ENCODE measurements at regions not wholly inside any gene's neighbourhood (a gene's known extent, or its start where the extent isn't known, plus 50 kb on each side); places are given as distances from the start of the nearest gene placed in this dataset.
"Not testable (repeated sequence)": the region's sequence is repeated elsewhere in the genome, so short reads cannot be mapped to it uniquely, and the experiment has no call there.

- no peak for DNase-seq (ENCODE audit: low spot score)
Measured at GRCh38 chr5:115751176-115751575, 65.3 kb downstream of the CDO1 start.

DNA sequence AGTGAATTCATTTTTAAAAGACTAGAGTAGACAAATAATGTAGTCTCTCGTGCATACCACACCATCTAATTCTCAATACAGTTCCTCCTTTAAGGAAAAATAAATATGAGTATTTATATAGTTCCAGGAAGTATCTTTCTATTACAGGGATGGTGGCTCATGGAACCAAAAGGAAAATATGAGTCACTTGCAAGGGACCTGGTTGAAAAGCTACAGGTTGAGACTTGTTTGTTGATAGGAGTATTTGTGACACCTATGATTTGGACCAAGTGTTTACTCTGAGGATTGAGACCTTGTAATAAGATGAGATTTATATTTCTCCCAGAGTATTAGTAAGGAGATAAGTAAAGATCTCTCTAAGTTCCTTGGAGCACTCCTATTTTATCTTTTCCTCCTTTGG, 67.4 kb downstream of the CDO1 start:
- peak; percentile 61 for DNase-seq (ENCODE audit: low spot score)

GRCh38 chr5:115739245-115739644, 77.2 kb downstream of the CDO1 start:
- DNase-seq (ENCODE audit: low spot score) = not testable (repeated sequence)

- no peak for DNase-seq (ENCODE audit: low spot score)
Measured at GRCh38 chr5:115738830-115739229, 77.6 kb downstream of the CDO1 start.

- DNase-seq (ENCODE audit: low spot score) = no peak
Measured at GRCh38 chr5:115737452-115737851, 79.0 kb downstream of the CDO1 start.

DNA sequence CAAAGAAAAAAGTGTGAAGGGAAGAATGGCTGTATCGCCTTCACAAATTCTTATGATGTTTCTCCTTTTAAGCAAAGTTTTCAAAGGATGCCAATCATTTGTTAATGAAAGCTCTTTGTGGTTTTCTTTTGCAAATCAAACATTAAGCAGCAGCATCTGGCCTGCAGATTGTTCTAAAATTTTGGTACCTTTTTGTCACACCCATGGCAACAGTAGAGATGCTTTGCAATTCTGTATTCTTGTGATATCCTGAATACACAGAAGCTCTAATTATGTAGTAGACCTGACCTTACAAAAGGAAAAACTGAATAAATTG, 79.8 kb downstream of the CDO1 start:
- no peak for DNase-seq (ENCODE audit: low spot score)

DNA sequence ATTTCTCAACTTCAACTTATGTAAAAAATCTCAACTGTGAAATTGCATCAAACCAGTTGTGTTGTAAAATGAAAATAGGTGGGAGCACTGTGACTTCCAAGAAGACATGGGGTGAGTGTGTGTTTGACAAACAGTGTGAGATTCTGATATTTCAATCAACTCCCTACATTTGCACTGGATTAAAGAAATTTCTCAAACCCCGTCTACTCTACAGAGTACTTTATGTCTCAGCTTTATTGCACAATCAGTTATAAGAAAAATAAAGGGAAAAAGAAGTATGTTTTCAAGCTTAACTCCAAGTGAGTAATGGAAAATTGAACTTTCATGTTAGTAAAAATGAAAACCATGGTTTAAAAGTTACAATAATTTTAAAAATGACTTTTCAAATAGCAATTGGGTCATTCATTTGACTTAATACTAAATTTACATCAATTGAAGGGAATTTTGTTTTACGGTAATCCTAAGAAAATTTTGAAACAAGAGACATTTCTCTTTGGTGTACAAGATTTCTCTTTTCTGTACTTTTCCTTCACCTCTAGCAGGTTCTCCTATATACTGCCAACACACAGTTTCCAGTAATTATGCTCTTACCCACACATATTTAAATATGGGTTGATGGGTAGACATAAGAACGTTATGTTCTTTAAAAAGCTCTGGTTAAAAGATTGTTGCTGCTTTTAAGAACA, 80.3 kb downstream of the CDO1 start:
- DNase-seq (ENCODE audit: low spot score) = no peak

DNA sequence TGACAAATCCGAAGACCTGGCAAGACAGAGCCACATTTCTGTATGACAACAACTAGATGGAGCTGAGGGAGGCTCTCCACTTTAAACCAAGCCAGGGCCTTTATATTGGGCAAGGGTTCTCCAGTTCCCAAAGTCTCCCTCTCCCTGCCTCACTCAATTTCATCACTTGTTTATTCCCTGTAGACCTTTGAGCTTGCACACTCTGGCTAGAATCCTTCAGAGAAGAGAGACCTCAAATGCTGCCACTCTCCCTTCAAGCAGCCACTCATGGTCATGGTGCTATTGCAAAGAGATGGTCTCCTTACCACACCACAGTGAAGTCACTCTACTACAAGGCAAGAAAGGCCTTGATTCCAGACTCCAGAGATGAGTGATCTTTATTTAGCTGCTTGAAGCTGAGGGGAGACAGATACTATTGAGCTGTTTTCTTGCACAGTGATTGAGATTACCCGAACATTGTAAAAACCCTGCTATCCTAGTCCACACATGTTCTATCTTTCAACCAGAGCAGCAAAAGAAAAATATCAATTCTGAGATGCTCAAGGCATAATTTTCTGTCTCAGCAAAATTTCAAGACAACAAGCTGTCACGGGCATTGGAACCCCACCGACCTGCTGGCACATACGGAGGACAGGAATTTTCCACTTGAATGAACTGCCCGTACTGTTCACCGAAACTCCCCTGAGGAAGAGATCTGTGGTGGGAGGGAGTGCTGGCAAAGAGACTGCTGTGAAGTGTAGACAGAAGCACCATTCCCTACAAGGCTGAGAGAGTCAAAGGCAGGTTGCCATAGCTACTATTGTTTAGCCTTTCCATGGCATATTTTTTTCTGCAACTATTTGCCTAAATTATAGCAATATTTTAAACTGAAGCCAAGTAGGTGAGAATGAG, 81.1 kb downstream of the CDO1 start:
- no peak for DNase-seq (ENCODE audit: low spot score)

DNA sequence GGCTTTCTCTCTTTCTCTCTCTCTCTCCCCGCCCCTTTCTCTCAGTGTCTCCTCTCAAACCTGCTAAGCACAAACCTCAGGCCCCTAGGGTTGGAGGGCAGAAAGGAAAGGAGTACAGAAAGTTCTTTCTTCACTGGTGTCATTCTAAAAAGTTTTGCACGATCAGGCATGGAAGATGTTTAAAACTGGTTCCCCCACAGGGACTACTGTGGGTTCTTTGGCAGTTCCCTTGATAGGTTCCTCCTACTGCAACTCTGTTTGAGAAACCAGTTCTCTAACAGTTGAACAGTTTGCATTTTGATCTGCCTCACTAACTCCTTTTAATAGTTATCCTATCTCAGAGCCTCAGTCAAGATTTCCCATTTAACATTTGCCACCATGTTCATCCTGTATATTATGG, 82.9 kb downstream of the CDO1 start:
- DNase-seq (ENCODE audit: low spot score) = no peak

DNA sequence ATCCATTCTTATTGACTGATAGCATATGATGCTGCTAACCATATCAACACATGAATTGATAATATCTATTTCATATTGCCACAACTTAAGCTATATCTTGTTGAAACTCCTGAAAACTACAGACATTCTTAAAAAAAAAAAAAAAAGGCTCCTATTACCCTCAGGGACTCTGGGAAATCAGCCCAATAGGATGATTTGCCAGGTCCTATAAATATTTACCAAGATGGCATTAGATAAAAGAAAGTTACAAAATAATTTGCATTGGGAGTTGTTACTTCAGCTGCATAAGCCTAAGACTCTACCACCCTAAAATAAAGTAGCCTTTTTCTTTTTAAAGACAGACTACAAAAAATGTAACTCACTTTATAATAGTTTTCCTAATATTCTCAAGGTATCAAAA, 84.4 kb downstream of the CDO1 start:
- no peak for DNase-seq (ENCODE audit: low spot score)

DNA sequence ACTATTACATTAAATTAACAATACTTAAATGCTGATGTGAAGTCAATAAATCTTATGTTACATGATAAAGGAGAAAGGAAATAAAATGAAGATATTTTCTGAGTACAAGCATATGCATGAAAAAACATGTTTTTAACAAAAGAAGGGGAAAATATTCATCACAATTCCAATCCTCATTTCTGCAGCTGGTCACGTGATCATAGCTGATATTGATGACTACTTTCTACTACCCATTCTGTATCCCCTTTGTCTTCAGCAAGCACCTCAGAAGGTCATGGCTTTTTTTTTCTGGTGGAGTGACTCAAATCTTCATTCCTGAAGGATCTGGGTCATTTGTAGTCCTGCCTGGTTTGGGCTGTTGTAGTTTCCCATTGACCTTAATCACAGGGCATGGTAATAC, 90.9 kb downstream of the CDO1 start:
- DNase-seq (ENCODE audit: low spot score) = no peak

- DNase-seq (ENCODE audit: low spot score) = no peak
Measured at GRCh38 chr5:115723220-115723619, 93.2 kb downstream of the CDO1 start.

- DNase-seq (ENCODE audit: low spot score) = no peak
Measured at GRCh38 chr5:115720888-115721287, 95.1 kb upstream of the TMED7 start.

DNA sequence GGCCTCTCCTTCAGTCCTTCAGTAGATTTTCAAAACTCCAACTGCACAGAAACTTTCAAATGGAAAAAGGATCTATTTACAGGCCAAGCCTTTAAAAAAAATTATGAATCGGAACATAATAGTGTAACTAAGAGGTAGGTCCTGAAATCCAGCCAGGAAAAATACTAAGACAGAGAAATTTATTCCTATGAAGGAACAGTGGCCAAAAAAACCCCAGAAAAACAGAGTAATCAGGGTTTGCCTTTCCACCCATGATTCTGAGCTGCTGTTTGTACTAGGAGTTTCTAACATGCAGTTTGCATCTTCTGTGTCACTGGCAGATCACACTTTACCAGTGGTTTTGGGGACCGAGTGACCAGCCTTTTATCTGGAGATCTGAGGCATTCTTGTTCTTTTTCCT, 93.1 kb upstream of the TMED7 start:
- DNase-seq (ENCODE audit: low spot score) = no peak

GRCh38 chr5:115713408-115713807, 87.6 kb upstream of the TMED7 start:
- no peak for DNase-seq (ENCODE audit: low spot score)

GRCh38 chr5:115709585-115709984, 83.7 kb upstream of the TMED7 start:
- peak; percentile 73 for DNase-seq (ENCODE audit: low spot score)

- no peak for DNase-seq (ENCODE audit: low spot score)
Measured at GRCh38 chr5:115708819-115709477, 83.1 kb upstream of the TMED7 start.

DNA sequence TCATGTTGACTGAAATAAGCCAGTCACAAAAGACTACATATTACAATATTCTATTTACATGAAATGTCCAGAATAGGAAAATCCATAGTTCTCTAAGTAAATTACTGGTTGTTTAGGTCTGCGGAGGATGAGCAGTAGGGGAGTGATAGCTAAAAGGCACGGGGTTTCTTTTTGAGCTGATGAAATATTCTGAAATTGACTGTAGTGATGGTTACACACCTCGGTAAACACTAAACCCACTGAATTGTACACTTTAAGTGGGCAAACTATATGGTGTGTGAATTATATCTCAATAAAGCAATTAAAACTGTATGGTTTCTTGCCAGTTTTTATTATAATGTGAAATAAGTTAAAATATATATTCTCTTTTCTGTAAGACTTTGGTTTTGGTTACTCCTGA, 77.7 kb upstream of the TMED7 start:
- no peak for DNase-seq (ENCODE audit: low spot score)

- DNase-seq (ENCODE audit: low spot score) = no peak
Measured at GRCh38 chr5:115702025-115702424, 76.2 kb upstream of the TMED7 start.

DNA sequence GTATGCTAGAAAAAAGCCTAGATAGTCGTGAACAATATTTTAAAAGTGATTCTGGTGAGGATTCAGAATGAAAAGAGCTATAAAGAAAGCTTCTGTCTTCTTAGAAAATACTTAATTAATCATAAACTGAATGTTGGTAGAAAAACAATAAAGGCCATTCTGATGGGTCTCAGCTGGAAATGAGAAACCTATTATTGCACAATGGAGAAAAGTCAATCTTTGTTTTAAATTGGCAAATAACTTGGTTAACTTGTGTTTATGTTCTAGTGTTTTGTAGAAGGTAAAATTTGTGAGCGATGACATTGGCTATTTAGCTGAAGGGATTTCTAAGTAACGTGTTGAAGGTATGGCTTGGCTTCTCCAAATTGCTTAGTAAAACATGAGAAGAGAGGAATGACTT, 74.1 kb upstream of the TMED7 start:
- DNase-seq (ENCODE audit: low spot score) = no peak

DNA sequence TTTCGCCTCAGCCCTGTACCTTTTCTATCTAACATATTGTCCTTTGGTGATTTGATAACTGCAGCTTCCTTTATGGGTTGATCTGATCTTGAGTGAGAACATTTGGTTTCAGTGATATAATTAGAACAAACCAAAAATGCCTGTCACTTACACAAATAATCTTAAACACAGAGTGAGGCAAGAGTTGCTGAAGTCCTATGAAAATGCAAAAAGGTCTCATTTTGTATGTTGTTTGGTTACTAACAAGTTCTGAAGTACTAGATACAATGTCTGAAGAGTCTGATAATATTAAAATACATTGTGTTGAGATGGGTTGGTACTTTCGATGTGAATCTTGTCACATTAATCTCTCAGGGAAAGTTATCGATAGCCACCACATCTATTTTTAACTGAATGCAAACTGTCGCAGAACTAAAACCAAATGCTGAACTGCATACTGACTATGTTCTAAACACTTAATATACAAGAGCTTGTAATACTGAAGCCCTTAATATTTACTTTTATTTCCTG, 70.4 kb upstream of the TMED7 start:
- DNase-seq (ENCODE audit: low spot score) = no peak

DNA sequence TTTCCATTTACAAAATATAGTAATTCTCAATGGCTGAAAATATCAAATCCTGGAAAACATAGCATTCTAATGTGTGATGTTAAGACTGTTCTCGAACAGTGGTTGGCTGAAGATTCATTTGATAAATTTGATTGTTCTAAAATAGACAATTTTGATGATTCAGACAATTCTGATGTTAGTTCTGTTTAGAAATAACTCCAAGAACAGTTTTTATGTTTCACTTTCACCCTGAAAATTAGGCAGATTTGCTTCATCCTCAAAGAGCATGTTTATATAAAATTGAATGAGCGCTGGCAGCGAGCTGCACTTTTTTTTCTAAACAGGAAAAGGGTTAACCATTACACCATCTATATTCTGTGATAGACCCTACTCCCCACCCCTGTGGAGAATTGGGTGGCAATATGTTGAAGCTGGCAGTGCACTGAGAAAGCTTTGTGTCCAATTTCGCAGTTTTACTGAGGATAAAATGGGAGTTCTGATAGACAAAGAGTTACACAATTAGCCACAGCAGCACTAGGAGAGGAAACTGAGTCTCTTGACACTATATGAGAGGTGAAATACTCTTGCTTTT, 69.6 kb upstream of the TMED7 start:
- no peak for DNase-seq (ENCODE audit: low spot score)

DNA sequence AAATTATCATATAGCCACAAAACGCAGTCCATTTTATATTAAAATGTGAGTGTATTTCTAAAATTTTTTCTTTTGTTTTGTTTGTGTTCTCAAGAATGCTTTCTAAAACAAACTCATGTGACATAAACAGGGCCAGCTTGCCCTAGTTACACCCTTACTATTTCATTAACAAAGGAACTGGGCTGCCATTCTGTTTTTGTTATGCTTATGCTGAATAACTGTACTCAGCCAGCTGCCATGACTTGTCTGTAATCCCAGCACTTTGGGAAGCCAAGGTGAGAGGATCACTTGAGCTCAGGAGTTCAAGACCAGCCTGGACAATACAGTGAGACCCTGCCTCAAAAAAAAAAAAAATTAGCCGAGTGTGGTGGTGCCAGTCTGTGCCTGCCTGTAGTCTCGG, 66.0 kb upstream of the TMED7 start:
- not testable (repeated sequence) for DNase-seq (ENCODE audit: low spot score)

Data from kidney tubule cell (primary cell).